Thyroid gland (tissue), 4 donors: ENCODE measurements at regions not wholly inside any gene's neighbourhood (a gene's known extent, or its start where the extent isn't known, plus 50 kb on each side); places are given as distances from the start of the nearest gene placed in this dataset.

Source experiments
- DNase-seq, 2 donors: peaks; one replicate each; pipeline ENCODE4 v3.0.0-alpha.2; 2019
- H3K27ac ChIP-seq, 3 donors: fragments of 200-600 bp; sonication (generic); 1 replicate in 2 of 3; 2 replicates in 1 of 3; pipeline ENCODE4 v1.5.1; 2016 to 2019; ENCODE audit warnings: mild to moderate bottlenecking in 1 of 3, moderate library complexity in 1 of 3
- H3K27me3 ChIP-seq: fragments of 200-600 bp; sonication (generic); one replicate; pipeline ENCODE4 v1.5.1; 2019
- H3K36me3 ChIP-seq, 2 donors: fragments of 200-600 bp; sonication (generic); one replicate each; pipeline ENCODE4 v1.5.1; 2016 to 2019
- H3K4me1 ChIP-seq, 2 donors: fragments of 200-600 bp; sonication (generic); one replicate each; pipeline ENCODE4 v1.5.1; 2017 to 2019
- H3K4me3 ChIP-seq, 3 donors: fragments of 200-600 bp; sonication (generic); replicated peaks in 1 of 3; 1 replicate in 2 of 3; 2 replicates in 1 of 3; pipeline ENCODE4 v1.5.1; 2016; ENCODE audit warnings: mild to moderate bottlenecking in 1 of 3
- H3K9me3 ChIP-seq: fragments of 200-600 bp; sonication (generic); one replicate; pipeline ENCODE4 v1.5.1; 2017
- CTCF ChIP-seq, 6 experiments: fragments of 200-600 bp in 3 of 6; fragments of 450-650 bp in 3 of 6; sonication (generic) in 3 of 6; IDR thresholded peaks; one replicate each; pipeline ENCODE4 v1.5.1; 2016 to 2019; ENCODE audit warnings: antibody characterized with exemption in 6 of 6, mild to moderate bottlenecking in 2 of 6, inconsistent platforms in 1 of 6, moderate library complexity in 1 of 6
- POLR2A ChIP-seq, 2 donors: fragments of 450-650 bp; IDR thresholded peaks; one replicate each; pipeline ENCODE4 v1.6.1; 2017; ENCODE audit warnings: antibody characterized with exemption in 2 of 2, mild to moderate bottlenecking in 2 of 2, moderate library complexity in 1 of 2
- WGBS, 2 donors: methylation state at CpG; one replicate each; pipeline ENCODE4 v1.1.5; 2017; 5-methylcytosine and 5-hydroxymethylcytosine counted together
- intact Hi-C: fragments of 100-400 bp; cut with DNase I; formaldehyde crosslinking; loops from one replicate; pipeline ENCODE4 v1.15.1; 2023

- DNase-seq, result no peak
- Histone ChIP-seq H3K9me3 (no peaks in the 10 kb centered on the region), H3K4me3 (no peak overlapping the region), H3K27me3 (no peaks in the 10 kb centered on the region), H3K27ac (no peak overlapping the region), H3K4me1 (no peaks in the 10 kb centered on the region), H3K36me3 (no peaks in the 10 kb centered on the region)
- TF ChIP-seq POLR2A (IDR thresholded peaks at IDR 0.05) (no peak), CTCF (IDR thresholded peaks at IDR 0.05) (no peak)
- intact Hi-C loops, result no loop called here
- 71 to 82% methylated on average over 2 of the region's 2 CpGs for WGBS, 2 donors
Observed at GRCh38 chr5:101271416-101271815, 368.3 kb upstream of the ST8SIA4 start.

- intact Hi-C loops, result no loop called here
- H3K4me1 ChIP-seq, result no peaks in the 10 kb centered on the region
- no peak for DNase-seq
- H3K9me3 ChIP-seq, result no peaks in the 10 kb centered on the region
- H3K27me3 ChIP-seq, result no peaks in the 10 kb centered on the region
- 41 to 43% methylated on average over 9 of the region's 9 CpGs for WGBS, 2 donors
- TF ChIP-seq POLR2A (IDR thresholded peaks at IDR 0.05) (no peak), CTCF (IDR thresholded peaks at IDR 0.05) (no peak)
- H3K27ac ChIP-seq, result no peak overlapping the region
- H3K4me3 ChIP-seq, result no peak overlapping the region
- no peaks in the 10 kb centered on the region for H3K36me3 ChIP-seq
Observed at GRCh38 chr5:101260857-101261256, 357.8 kb upstream of the ST8SIA4 start.

- no peaks in the 10 kb centered on the region for H3K9me3 ChIP-seq
- 89 to 95% methylated on average over 4 of the region's 4 CpGs for WGBS, 2 donors
- DNase-seq, result no peak
- no peak for TF ChIP-seq POLR2A (IDR thresholded peaks at IDR 0.05)
- no peak for TF ChIP-seq CTCF (IDR thresholded peaks at IDR 0.05)
- no peaks in the 10 kb centered on the region for H3K27me3 ChIP-seq
- H3K4me3 ChIP-seq, result no peak overlapping the region
- no peak overlapping the region for H3K27ac ChIP-seq
- intact Hi-C loops, result no loop called here
- no peaks in the 10 kb centered on the region for H3K4me1 ChIP-seq
- no peaks in the 10 kb centered on the region for H3K36me3 ChIP-seq
Observed at GRCh38 chr5:101253096-101253495, 350.0 kb upstream of the ST8SIA4 start.

- Histone ChIP-seq H3K36me3 (no peaks in the 10 kb centered on the region), H3K4me1 (no peaks in the 10 kb centered on the region), H3K9me3 (no peaks in the 10 kb centered on the region), H3K27me3 (no peaks in the 10 kb centered on the region), H3K27ac (no peak overlapping the region), H3K4me3 (no peak overlapping the region)
- DNase-seq, result no peak
- intact Hi-C loops, result no loop called here
- WGBS, 2 donors, result 98 to 100% methylated on average over 1 of the region's 1 CpG
- TF ChIP-seq CTCF (IDR thresholded peaks at IDR 0.05), result no peak
Observed at GRCh38 chr5:101244621-101245020, 341.5 kb upstream of the ST8SIA4 start.

GRCh38 chr5:101212942-101213514, 309.9 kb upstream of the ST8SIA4 start:
- TF ChIP-seq POLR2A (IDR thresholded peaks at IDR 0.05) (no peak), CTCF (IDR thresholded peaks at IDR 0.05) (no peak)
- Histone ChIP-seq H3K4me1 (no peaks in the 10 kb centered on the region), H3K27ac (no peak overlapping the region), H3K27me3 (no peaks in the 10 kb centered on the region), H3K4me3 (no peak overlapping the region), H3K9me3 (no peaks in the 10 kb centered on the region), H3K36me3 (no peaks in the 10 kb centered on the region)
- WGBS, 2 donors, result 80 to 85% methylated on average over 10 of the region's 10 CpGs
- DNase-seq, result no peak
- intact Hi-C loops, result no loop called here
